ENCODE measurements at regions not wholly inside any gene's neighbourhood (a gene's known extent, or its start where the extent isn't known, plus 50 kb on each side); places are given as distances from the start of the nearest gene placed in this dataset.

GRCh38 chr5:111937094-111937493 lies 180.1 kb upstream of the NREP start:
- H3K27me3 ChIP-seq, result no peaks in the 10 kb centered on the region
- no peak overlapping the region for H3K27ac ChIP-seq
- ATAC-seq (no peak), DNase-seq (no peak)
- intact Hi-C loops (cut with DNase I), result no loop called here
- H3K9me3 ChIP-seq, result no peaks in the 10 kb centered on the region
- H3K4me1 ChIP-seq, result peaks cover 0 to 20% (median 11%) of the 10 kb centered on the region in 9 donors
- 55 to 77% methylated on average over 2 of the region's 2 CpGs for WGBS, 2 donors
- no peak for TF ChIP-seq CTCF (IDR thresholded peaks at IDR 0.05)
- no peak overlapping the region for H3K4me3 ChIP-seq
- H3K36me3 ChIP-seq, result no peaks in the 10 kb centered on the region

- Histone ChIP-seq H3K27me3 (no peaks in the 10 kb centered on the region), H3K36me3 (no peaks in the 10 kb centered on the region), H3K4me1 (peaks cover 0 to 20% (median 11%) of the 10 kb centered on the region in 9 donors), H3K9me3 (peaks cover 0 to 7% (median 0%) of the 10 kb centered on the region in 11 donors), H3K4me3 (no peak overlapping the region), H3K27ac (no peak overlapping the region)
- ATAC-seq (no peak), DNase-seq (no peak)
- intact Hi-C loops (cut with DNase I), result no loop called here
- no peak for TF ChIP-seq CTCF (IDR thresholded peaks at IDR 0.05)
- 96 to 97% methylated on average over 3 of the region's 3 CpGs for WGBS, 2 donors
Measured at GRCh38 chr5:111935835-111936234, 178.8 kb upstream of the NREP start.

- Histone ChIP-seq H3K4me3 (no peak overlapping the region), H3K27me3 (no peaks in the 10 kb centered on the region), H3K27ac (no peak overlapping the region), H3K4me1 (peaks cover 0 to 29% (median 11%) of the 10 kb centered on the region in 9 donors), H3K36me3 (no peaks in the 10 kb centered on the region), H3K9me3 (peaks cover 0 to 7% (median 0%) of the 10 kb centered on the region in 11 donors)
- intact Hi-C loops (cut with DNase I), result no loop called here
- no peak for TF ChIP-seq CTCF (IDR thresholded peaks at IDR 0.05)
- WGBS, 2 donors, result 96 to 97% methylated on average over 1 of the region's 1 CpG
- DNase-seq (no peak), ATAC-seq (no peak)
Measured at GRCh38 chr5:111935009-111935408, 178.0 kb upstream of the NREP start.

GRCh38 chr5:111934511-111934910 lies 177.5 kb upstream of the NREP start:
- no peaks in the 10 kb centered on the region for H3K27me3 ChIP-seq
- H3K27ac ChIP-seq, result no peak overlapping the region
- DNase-seq (no peak), ATAC-seq (no peak)
- 73 to 93% methylated on average over 2 of the region's 2 CpGs for WGBS, 2 donors
- peaks cover 0 to 34% (median 11%) of the 10 kb centered on the region in 9 donors for H3K4me1 ChIP-seq
- H3K36me3 ChIP-seq, result no peaks in the 10 kb centered on the region
- H3K4me3 ChIP-seq, result no peak overlapping the region
- no peak for TF ChIP-seq CTCF (IDR thresholded peaks at IDR 0.05)
- H3K9me3 ChIP-seq, result peaks cover 0 to 7% (median 0%) of the 10 kb centered on the region in 11 donors
- intact Hi-C loops (cut with DNase I), result no loop called here

All from heart right ventricle (tissue), 16 donors.